Adrenal gland (tissue), 5 donors: ENCODE measurements at regions not wholly inside any gene's neighbourhood (a gene's known extent, or its start where the extent isn't known, plus 50 kb on each side); places are given as distances from the start of the nearest gene placed in this dataset.

Source experiments
- CTCF ChIP-seq, 6 experiments: fragments of 450-650 bp in 4 of 6; fragments of 200-600 bp in 2 of 6; sonication (generic) in 1 of 6; IDR thresholded peaks; 1 replicate in 5 of 6; 2 replicates in 1 of 6; pipeline versions ENCODE4 v1.5.1 to v1.8.0; 2016 to 2021; ENCODE audit warnings: antibody characterized with exemption in 6 of 6, mild to moderate bottlenecking in 2 of 6, moderate library complexity in 1 of 6
- POLR2A ChIP-seq, 2 donors: fragments of 450-650 bp; IDR thresholded peaks; one replicate each; pipeline ENCODE4 v1.6.1; 2017; ENCODE audit warnings: antibody characterized with exemption in 2 of 2, mild to moderate bottlenecking in 2 of 2, moderate library complexity in 1 of 2
- donor health status: DM: no; HTN: no; CAD: no.

- TF ChIP-seq CTCF (IDR thresholded peaks at IDR 0.05) (no peak), POLR2A (IDR thresholded peaks at IDR 0.05) (no peak)
These were observed 461.7 kb downstream of the GXYLT1 start for GRCh38 chr12:41683023-41683422.
